Endodermal cell (in vitro differentiated cells): ENCODE measurements at regions not wholly inside any gene's neighbourhood (a gene's known extent, or its start where the extent isn't known, plus 50 kb on each side); places are given as distances from the start of the nearest gene placed in this dataset.

Source experiments
- DNase-seq: peaks from one replicate; pipeline ENCODE4 v3.0.0-alpha.2; 2017
- H3K27ac ChIP-seq: 2 replicates; pipeline ENCODE4 v1.5.1; 2013; ENCODE audit warnings: mild to moderate bottlenecking, low read depth, low read length, moderate library complexity
- H3K27me3 ChIP-seq: 2 replicates; pipeline ENCODE4 v1.6.1; 2013; ENCODE audit warnings: mild to moderate bottlenecking, low read length, moderate library complexity; ENCODE audit not compliant: insufficient read depth, control insufficient read depth, poor library complexity, severe bottlenecking
- H3K36me3 ChIP-seq: 2 replicates; pipeline ENCODE4 v1.7.0; 2013; ENCODE audit warnings: mild to moderate bottlenecking, low read length, moderate library complexity; ENCODE audit not compliant: control insufficient read depth, insufficient read depth
- H3K4me1 ChIP-seq: one replicate; pipeline ENCODE4 v1.7.0; 2013; ENCODE audit warnings: low read length; ENCODE audit not compliant: control insufficient read depth, insufficient read depth
- H3K4me3 ChIP-seq: 2 replicates; pipeline ENCODE4 v1.5.1; 2013; ENCODE audit warnings: mild to moderate bottlenecking, low read length, moderate library complexity
- H3K9ac ChIP-seq: 2 replicates; pipeline ENCODE4 v1.6.1; 2013; ENCODE audit warnings: mild to moderate bottlenecking, low read length, moderate library complexity; ENCODE audit not compliant: poor library complexity, severe bottlenecking; ENCODE audit errors: extremely low read depth
- H3K9me3 ChIP-seq: 2 replicates; pipeline ENCODE4 v1.6.1; 2013; ENCODE audit warnings: mild to moderate bottlenecking, low read length, moderate library complexity; ENCODE audit not compliant: control insufficient read depth
- H3K27ac Mint-ChIP-seq: 2 replicates; pipeline ENCODE4 v1.8.0; 2020; ENCODE audit warnings: mixed read lengths
- H3K27me3 Mint-ChIP-seq: 2 replicates; pipeline ENCODE4 v1.8.0; 2021; ENCODE audit warnings: mild to moderate bottlenecking, mixed read lengths; ENCODE audit not compliant: insufficient read depth
- H3K36me3 Mint-ChIP-seq: 2 replicates; pipeline ENCODE4 v1.8.0; 2020; ENCODE audit warnings: low read depth, mixed read lengths
- H3K4me1 Mint-ChIP-seq: 2 replicates; pipeline ENCODE4 v1.8.0; 2020; ENCODE audit warnings: mixed read lengths
- H3K4me3 Mint-ChIP-seq: 2 replicates; pipeline ENCODE4 v1.8.0; 2020; ENCODE audit warnings: mild to moderate bottlenecking, moderate library complexity, mixed read lengths
- H3K9me3 Mint-ChIP-seq: 2 replicates; pipeline ENCODE4 v1.8.0; 2020; ENCODE audit warnings: mild to moderate bottlenecking, mixed read lengths
- WGBS, 2 experiments: methylation state at CpG; one replicate each; pipeline versions ENCODE4 v1.1.5 to v1.1.7; 2013; ENCODE audit warnings: missing lambda C conversion rate in 2 of 2, mixed read lengths in 1 of 2; ENCODE audit not compliant: insufficient coverage in 1 of 2, insufficient read length in 1 of 2; 5-methylcytosine and 5-hydroxymethylcytosine counted together
- TF ChIP-seq, protein P1 (sequence below): fragments of 200-600 bp; sonication (generic); conservative IDR thresholded peaks from 2 replicates; pipeline ENCODE4 v1.5.0; 2021; ENCODE audit warnings: antibody characterized with exemption, mild to moderate bottlenecking

DNA sequence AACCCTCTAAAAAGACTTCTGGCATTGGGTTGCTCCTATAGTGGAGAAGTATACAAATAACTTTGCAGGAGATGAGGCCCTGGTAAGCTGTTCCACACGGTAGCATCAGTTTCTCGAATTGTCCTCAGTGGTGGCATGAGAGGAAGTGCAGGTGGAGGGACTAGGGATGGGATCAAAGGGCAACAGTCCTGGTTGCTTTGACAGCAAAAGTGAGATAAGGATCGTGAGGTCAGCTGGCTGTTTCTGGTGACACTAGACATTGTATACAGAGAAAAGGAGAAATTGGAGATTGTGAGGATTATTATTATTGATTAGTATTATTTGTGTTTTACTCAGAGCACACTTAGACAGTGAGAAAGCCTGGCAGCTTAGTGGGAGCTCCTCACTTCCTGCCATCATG lies 61.3 kb upstream of the EXOC2 start:
- H3K9me3 ChIP-seq, result no peaks in the 10 kb centered on the region
- Mint-ChIP-seq H3K9me3 (no peaks in the 10 kb centered on the region), H3K4me3 (no peak overlapping the region), H3K36me3 (no peaks in the 10 kb centered on the region), H3K27ac (no peak overlapping the region), H3K4me1 (no peaks in the 10 kb centered on the region), H3K27me3 (no peaks in the 10 kb centered on the region)
- no peak overlapping the region for H3K27ac ChIP-seq
- WGBS, 2 experiments, result 88 to 91% methylated on average over 3 of the region's 3 CpGs
- no peaks in the 10 kb centered on the region for H3K4me1 ChIP-seq
- no peak overlapping the region for H3K4me3 ChIP-seq
- TF ChIP-seq, protein P1, sequence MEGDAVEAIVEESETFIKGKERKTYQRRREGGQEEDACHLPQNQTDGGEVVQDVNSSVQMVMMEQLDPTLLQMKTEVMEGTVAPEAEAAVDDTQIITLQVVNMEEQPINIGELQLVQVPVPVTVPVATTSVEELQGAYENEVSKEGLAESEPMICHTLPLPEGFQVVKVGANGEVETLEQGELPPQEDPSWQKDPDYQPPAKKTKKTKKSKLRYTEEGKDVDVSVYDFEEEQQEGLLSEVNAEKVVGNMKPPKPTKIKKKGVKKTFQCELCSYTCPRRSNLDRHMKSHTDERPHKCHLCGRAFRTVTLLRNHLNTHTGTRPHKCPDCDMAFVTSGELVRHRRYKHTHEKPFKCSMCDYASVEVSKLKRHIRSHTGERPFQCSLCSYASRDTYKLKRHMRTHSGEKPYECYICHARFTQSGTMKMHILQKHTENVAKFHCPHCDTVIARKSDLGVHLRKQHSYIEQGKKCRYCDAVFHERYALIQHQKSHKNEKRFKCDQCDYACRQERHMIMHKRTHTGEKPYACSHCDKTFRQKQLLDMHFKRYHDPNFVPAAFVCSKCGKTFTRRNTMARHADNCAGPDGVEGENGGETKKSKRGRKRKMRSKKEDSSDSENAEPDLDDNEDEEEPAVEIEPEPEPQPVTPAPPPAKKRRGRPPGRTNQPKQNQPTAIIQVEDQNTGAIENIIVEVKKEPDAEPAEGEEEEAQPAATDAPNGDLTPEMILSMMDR, result no peak
- H3K36me3 ChIP-seq, result no peaks in the 10 kb centered on the region
- H3K9ac ChIP-seq, result no peak overlapping the region
- H3K27me3 ChIP-seq, result no peaks in the 10 kb centered on the region
- DNase-seq, result no peak

- Mint-ChIP-seq H3K27me3 (no peaks in the 10 kb centered on the region), H3K4me3 (no peak overlapping the region), H3K4me1 (no peaks in the 10 kb centered on the region), H3K27ac (no peak overlapping the region), H3K9me3 (no peaks in the 10 kb centered on the region), H3K36me3 (no peaks in the 10 kb centered on the region)
- H3K9ac ChIP-seq, result no peak overlapping the region
- no peak for DNase-seq
- H3K36me3 ChIP-seq, result no peaks in the 10 kb centered on the region
- no peak overlapping the region for H3K27ac ChIP-seq
- H3K4me1 ChIP-seq, result no peaks in the 10 kb centered on the region
- no peak overlapping the region for H3K4me3 ChIP-seq
- TF ChIP-seq, protein P1, result no peak
- WGBS, 2 experiments, result 95 to 96% methylated on average over 3 of the region's 3 CpGs
- no peaks in the 10 kb centered on the region for H3K9me3 ChIP-seq
- no peaks in the 10 kb centered on the region for H3K27me3 ChIP-seq
Observed at GRCh38 chr6:753486-753885, 60.5 kb upstream of the EXOC2 start.

GRCh38 chr6:752438-752837 lies 59.5 kb upstream of the EXOC2 start:
- Histone ChIP-seq H3K27me3 (no peaks in the 10 kb centered on the region), H3K9ac (no peak overlapping the region), H3K4me1 (no peaks in the 10 kb centered on the region), H3K27ac (no peak overlapping the region), H3K9me3 (no peaks in the 10 kb centered on the region), H3K4me3 (no peak overlapping the region), H3K36me3 (no peaks in the 10 kb centered on the region)
- no peaks in the 10 kb centered on the region for H3K27me3 Mint-ChIP-seq
- WGBS, 2 experiments, result 90% methylated on average over 2 of the region's 2 CpGs; no CpG with 5 or more reads in 1 of the 2 experiments
- TF ChIP-seq, protein P1, result no peak
- no peaks in the 10 kb centered on the region for H3K9me3 Mint-ChIP-seq
- no peak overlapping the region for H3K4me3 Mint-ChIP-seq
- H3K36me3 Mint-ChIP-seq, result no peaks in the 10 kb centered on the region
- no peaks in the 10 kb centered on the region for H3K4me1 Mint-ChIP-seq
- DNase-seq, result no peak
- no peak overlapping the region for H3K27ac Mint-ChIP-seq
